IMR-90 (cell line): ENCODE measurements at regions not wholly inside any gene's neighbourhood (a gene's known extent, or its start where the extent isn't known, plus 50 kb on each side); places are given as distances from the start of the nearest gene placed in this dataset.

Experiments
- CEBPB ChIP-seq: IDR thresholded peaks from 2 replicates; pipeline ENCODE4 v1.6.1; 2012; ENCODE audit warnings: low read depth, low read length, improper control_type of control experiment
- CHD1 ChIP-seq: IDR thresholded peaks from 2 replicates; pipeline ENCODE4 v1.6.1; 2012; ENCODE audit warnings: low read depth, low read length, improper control_type of control experiment
- FOS ChIP-seq: fragments of 150-350 bp; IDR thresholded peaks from 2 replicates; pipeline ENCODE4 v1.6.1; 2016; ENCODE audit warnings: low read depth, low read length
- MAZ ChIP-seq: IDR thresholded peaks from 2 replicates; pipeline ENCODE4 v1.6.1; 2012; ENCODE audit warnings: low read depth, mild to moderate bottlenecking, low read length, improper control_type of control experiment, moderate library complexity, borderline replicate concordance
- MXI1 ChIP-seq: IDR thresholded peaks from 2 replicates; pipeline ENCODE4 v1.6.1; 2012; ENCODE audit warnings: low read depth, mild to moderate bottlenecking, low read length, moderate library complexity, borderline replicate concordance
- POLR2A ChIP-seq: IDR thresholded peaks from 2 replicates; pipeline ENCODE4 v1.6.1; 2012; ENCODE audit warnings: mild to moderate bottlenecking, low read depth, low read length
- RAD21 ChIP-seq: IDR thresholded peaks from 2 replicates; pipeline ENCODE4 v1.6.1; 2012; ENCODE audit warnings: low read length, improper control_type of control experiment
- RFX5 ChIP-seq: IDR thresholded peaks from 2 replicates; pipeline ENCODE4 v1.8.0; 2012; ENCODE audit warnings: low read depth, mild to moderate bottlenecking, low read length, moderate library complexity
- SMC3 ChIP-seq: fragments of 150-350 bp; IDR thresholded peaks from 2 replicates; pipeline ENCODE4 v1.6.1; 2016; ENCODE audit warnings: low read depth, mild to moderate bottlenecking, antibody characterized with exemption, low read length, moderate library complexity
- TF ChIP-seq, protein P1 (sequence below): conservative IDR thresholded peaks from 2 replicates; pipeline ENCODE4 v1.5.1; 2012; ENCODE audit warnings: mild to moderate bottlenecking, low read depth, low read length, improper control_type of control experiment
- TF ChIP-seq, protein P2 (sequence below): fragments of 150-350 bp; IDR thresholded peaks from 2 replicates; pipeline ENCODE4 v1.6.1; 2017; ENCODE audit warnings: mild to moderate bottlenecking, antibody characterized with exemption, low read length, low read depth

- TF ChIP-seq, protein P1, sequence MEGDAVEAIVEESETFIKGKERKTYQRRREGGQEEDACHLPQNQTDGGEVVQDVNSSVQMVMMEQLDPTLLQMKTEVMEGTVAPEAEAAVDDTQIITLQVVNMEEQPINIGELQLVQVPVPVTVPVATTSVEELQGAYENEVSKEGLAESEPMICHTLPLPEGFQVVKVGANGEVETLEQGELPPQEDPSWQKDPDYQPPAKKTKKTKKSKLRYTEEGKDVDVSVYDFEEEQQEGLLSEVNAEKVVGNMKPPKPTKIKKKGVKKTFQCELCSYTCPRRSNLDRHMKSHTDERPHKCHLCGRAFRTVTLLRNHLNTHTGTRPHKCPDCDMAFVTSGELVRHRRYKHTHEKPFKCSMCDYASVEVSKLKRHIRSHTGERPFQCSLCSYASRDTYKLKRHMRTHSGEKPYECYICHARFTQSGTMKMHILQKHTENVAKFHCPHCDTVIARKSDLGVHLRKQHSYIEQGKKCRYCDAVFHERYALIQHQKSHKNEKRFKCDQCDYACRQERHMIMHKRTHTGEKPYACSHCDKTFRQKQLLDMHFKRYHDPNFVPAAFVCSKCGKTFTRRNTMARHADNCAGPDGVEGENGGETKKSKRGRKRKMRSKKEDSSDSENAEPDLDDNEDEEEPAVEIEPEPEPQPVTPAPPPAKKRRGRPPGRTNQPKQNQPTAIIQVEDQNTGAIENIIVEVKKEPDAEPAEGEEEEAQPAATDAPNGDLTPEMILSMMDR, result no peak
- no peak for TF ChIP-seq RAD21
- TF ChIP-seq POLR2A, result no peak
- TF ChIP-seq CHD1, result no peak
- TF ChIP-seq SMC3, result no peak
- no peak for TF ChIP-seq CEBPB
- TF ChIP-seq RFX5, result no peak
- TF ChIP-seq, protein P2, sequence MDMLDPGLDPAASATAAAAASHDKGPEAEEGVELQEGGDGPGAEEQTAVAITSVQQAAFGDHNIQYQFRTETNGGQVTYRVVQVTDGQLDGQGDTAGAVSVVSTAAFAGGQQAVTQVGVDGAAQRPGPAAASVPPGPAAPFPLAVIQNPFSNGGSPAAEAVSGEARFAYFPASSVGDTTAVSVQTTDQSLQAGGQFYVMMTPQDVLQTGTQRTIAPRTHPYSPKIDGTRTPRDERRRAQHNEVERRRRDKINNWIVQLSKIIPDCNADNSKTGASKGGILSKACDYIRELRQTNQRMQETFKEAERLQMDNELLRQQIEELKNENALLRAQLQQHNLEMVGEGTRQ, result no peak
- TF ChIP-seq MAZ, result no peak
- no peak for TF ChIP-seq FOS
- TF ChIP-seq MXI1, result no peak
These were observed 247.6 kb upstream of the TRIB2 start for GRCh38 chr2:12469141-12469561.
